Frontal cortex (tissue), 3 donors: ENCODE measurements at regions not wholly inside any gene's neighbourhood (a gene's known extent, or its start where the extent isn't known, plus 50 kb on each side); places are given as distances from the start of the nearest gene placed in this dataset.

Source experiments
- DNase-seq, 2 donors: peaks; one replicate each; pipeline ENCODE4 v3.0.0; 2012; ENCODE audit warnings: low spot score in 2 of 2
- FAIRE-seq: peaks from 2 replicates; lab custom pipeline; 2012; peaks lifted over from hg19 to GRCh38; lab: Jason Lieb, UNC
- donor health status: control.
- donor health status: control.
- donor health status: control.

DNA sequence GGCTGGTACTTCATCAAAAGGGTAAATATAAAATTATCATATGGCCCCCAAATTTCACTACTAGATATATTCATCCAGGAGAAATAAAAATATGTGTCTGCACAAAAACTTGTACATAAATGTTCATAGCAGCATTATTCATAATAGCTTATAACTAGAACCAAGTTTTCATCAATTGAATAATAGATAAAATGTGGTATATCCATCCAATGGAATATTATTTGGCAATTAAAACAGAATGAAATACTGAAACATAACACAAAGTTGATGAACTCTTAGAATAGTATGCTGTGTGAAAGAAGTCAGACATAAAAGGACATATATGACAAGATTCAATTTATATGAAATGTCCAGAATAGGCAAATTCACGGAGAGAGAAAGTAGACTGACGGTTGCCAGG, 389.3 kb upstream of the ADAMTS9 start:
- FAIRE-seq (no peak), DNase-seq (no peak)

GRCh38 chr3:65070968-65071367, 383.2 kb upstream of the ADAMTS9 start:
- FAIRE-seq (no peak), DNase-seq (no peak)

DNA sequence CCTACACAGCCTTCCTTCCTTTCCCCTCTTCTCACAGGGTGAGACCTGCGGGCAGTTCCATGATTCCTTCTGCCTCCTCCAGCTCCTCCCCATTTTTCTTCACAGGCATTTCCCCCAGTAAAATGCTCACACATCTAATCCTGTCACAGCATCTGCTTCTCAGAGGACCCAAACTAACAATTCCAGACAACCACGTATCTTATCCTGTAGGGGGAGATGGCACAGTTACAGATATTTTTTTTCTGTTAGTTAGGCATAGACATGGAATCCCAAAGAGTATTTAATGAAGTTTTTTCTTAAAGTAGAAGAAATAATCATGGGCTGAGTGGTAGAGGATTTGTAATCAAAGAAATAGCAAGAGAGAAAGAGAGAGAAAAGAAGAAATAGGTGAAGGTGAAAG, 373.1 kb upstream of the ADAMTS9 start:
- FAIRE-seq (no peak), DNase-seq (no peak)

- DNase-seq (no peak), FAIRE-seq (no peak)
Measured at GRCh38 chr3:65052101-65052500, 364.3 kb upstream of the ADAMTS9 start.

GRCh38 chr3:65048151-65048550, 360.4 kb upstream of the ADAMTS9 start:
- no peak for FAIRE-seq
- DNase-seq = no peak

DNA sequence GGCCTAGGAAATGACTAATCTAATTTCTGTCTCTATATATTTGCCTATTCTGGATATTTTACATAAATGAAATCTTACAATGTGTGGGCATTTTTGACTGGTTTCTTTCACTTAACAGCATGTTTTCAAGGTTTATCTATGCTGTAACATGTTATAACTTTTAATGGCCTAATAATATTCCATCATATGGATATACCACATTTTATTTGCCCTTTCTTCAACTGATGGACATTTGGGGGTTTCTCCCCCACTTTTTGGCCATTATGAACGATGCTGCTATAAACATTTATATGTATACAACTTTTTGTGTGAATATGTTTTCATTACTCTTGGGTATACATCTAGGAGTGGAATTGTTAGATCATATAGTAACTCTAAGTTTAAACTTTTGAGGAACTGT, 357.3 kb upstream of the ADAMTS9 start:
- DNase-seq = no peak
- FAIRE-seq = no peak

DNA sequence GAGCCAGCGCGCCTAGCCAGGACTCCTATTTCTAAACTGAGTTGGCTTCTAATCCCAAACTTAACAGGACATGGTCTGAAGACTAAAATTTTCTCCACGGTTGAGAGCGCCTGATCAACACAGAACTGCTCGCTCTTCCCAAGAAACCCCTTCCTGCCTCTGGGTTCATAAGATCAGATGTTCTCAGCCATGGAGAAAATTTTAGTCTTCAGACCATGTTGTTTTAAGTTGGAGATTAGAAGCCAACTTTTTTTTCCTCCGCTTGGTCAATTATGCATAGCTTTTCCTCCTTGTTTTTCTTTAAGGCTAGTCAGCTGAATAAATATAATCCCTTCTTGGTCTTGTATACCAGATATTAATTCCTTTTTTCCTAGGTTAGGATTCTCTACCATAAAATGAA, 356.6 kb upstream of the ADAMTS9 start:
- FAIRE-seq (no peak), DNase-seq (no peak)

DNA sequence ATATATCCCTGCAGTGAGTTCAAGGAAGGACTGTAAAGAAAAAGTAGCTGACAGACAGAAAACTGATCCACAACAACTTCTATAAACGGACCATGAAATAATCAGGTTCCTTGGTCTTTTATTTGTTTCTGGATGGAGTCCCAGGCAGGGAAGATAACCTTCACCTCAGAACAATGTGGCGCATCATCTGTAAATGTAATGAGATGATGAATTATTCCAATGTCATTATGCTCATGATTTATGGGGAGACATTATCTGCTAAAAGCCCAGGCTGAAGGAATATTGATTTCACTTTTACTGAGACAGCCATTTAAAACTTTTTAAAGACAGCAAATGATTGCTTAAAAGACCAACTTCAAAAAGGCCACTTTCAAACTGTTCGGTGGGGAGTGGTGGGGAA, 354.9 kb upstream of the ADAMTS9 start:
- DNase-seq = no peak
- no peak for FAIRE-seq

DNA sequence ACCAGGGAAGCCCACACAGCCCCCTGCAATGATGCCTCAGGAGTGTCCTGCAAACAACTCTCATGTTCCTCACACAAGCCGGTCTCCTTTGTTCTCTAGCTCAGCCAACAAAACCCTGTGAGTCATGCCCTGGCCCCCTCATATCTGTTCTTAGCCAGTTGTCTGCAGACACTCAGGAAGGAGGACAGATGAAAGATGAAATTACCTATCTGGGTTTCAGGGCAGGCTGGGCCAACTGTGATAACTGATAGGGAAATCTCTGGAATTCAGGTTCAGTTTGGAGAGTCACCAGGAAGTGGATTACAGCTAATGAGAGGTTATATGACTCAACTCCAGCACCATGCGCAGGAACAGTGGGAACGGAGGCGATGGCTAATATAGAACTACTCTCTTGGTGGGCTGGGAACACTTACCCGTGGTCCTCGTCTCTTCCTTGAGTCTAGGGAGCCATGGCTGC, 352.0 kb upstream of the ADAMTS9 start:
- DNase-seq (no peak), FAIRE-seq (no peak)

DNA sequence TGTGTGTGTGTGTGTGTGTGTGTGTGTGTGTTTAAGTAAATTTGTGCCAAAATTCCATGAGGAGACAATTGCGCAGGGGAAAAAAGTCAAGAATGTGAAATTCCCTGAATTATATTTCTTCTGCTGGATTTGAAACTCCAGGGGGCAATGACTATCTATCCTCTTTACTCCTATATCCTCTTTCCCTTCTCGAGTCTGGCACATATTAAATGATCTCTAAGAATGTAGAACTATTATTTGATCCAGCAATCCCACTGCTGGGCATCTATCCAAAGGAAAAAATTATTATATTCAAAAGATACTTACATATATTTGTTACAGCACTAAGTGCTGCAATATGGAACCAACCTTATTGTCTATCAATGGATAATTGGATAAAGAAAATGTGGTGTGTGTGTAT, 350.1 kb upstream of the ADAMTS9 start:
- no peak for FAIRE-seq
- DNase-seq = no peak

GRCh38 chr3:65035246-65035645, 347.4 kb upstream of the ADAMTS9 start:
- FAIRE-seq (no peak), DNase-seq (no peak)

DNA sequence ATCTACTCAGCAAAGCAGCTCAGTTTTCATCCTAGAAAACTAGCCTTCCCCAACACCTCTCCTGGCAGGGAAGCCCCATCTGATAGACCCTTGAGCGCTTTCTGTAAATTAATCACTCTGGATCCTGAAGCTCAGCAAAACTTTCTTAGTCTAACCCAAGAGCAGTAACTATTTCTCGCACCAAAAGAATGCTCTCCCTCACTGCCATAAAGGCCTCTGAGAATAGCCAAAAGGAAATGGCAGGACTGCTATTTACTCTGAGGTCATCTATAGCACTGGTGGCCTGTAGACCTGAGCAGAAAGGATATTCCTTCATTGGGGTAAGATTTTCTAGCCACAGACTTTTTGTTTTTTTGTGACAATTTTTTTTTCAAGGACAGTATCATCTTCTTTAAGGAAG, 345.8 kb upstream of the ADAMTS9 start:
- no peak for DNase-seq
- FAIRE-seq = no peak

DNA sequence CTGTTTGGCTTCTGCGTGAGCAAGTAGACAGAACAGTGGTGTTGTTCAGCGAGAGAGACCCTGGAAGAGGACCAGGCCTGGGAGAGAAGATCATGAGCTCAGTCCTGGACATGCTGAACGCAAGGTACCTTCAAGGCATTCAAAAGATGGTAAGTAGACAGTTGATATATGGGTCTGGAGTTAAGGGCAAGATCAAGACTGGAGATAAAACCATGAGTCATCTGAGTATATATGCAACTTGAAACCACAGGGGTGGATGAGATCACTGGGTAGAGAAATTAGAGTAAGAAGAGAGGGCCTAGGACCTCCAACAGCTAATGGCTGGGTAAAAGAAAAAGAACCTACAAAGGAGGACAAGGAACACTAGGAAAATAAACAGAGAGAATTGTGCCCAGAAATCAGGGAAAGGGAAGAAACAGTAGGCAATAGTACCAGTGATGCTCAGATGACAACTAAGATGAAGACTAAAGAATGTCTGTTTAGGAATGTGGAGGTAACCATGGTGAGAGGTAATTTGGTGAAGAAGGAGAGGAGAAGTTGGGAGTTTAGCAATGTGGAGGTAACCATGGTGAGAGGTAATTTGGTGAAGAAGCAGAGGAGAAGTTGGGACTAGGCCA, 343.2 kb upstream of the ADAMTS9 start:
- DNase-seq = no peak
- FAIRE-seq = no peak

DNA sequence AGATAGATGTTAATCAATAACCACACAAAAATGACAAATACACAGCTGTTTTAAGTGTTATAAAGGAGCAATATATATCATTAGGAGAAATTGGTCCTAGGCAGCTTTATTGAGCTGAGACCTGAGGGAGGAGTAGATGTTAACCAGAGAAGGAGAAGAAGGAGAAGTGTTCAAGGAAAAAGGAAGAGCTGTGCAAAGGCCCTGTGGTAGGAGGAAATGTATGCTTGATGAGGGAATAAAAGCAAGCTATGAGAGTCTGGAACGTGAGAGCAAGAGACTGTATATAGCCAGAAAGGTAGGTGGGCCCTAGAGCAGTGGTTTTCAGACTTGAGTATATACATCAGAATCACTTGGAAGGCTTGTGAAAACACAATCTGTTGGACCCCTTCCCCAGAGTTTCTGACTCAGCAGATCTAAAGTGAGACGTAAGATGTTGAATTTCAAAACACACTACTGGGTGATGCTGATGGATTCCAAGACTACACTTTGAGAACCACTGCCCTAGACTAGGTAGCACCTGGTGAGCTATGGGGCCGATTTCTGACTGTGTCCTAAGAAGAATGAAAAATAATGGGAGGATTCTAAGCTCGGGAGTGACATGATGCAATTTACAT, 342.3 kb upstream of the ADAMTS9 start:
- FAIRE-seq = no peak
- DNase-seq = no peak

DNA sequence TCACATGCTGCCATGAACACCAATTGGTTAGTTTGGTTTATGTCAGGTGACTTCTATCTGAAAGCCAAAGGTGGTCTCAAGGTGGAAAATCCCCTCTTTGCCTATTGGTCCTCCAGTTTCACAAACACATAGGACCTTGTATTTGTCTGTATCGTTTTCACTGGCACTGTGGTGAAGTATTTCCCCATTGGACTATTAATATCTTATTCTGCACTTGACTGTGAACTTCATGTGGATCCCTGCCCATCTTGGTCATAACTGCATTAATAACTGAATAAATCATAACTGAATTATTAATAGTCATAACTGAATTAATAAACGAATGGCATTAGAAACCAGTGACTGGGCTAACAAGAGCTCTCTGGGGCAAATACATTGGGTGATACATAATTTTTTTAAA, 341.3 kb upstream of the ADAMTS9 start:
- FAIRE-seq (no peak), DNase-seq (no peak)

DNA sequence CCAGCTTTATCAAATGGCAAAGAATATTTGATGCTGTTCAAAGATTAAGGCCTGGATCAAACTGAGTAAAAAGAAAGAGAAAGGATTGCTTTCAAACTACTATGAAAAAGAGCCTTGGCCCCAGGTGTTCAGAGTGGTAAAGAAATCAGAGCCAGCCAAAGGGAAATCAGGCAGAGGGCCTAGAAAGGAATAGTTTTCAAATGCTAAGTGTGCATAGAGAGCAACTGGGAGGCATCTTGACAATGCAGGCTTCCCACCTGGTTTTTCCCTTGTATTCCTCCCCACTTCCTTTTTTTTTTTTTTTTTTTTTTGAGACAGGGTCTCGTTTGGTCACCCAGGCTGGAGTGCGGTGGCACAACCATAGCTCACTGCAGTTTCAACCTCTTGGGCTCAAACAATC, 340.2 kb upstream of the ADAMTS9 start:
- FAIRE-seq = no peak
- no peak for DNase-seq

DNA sequence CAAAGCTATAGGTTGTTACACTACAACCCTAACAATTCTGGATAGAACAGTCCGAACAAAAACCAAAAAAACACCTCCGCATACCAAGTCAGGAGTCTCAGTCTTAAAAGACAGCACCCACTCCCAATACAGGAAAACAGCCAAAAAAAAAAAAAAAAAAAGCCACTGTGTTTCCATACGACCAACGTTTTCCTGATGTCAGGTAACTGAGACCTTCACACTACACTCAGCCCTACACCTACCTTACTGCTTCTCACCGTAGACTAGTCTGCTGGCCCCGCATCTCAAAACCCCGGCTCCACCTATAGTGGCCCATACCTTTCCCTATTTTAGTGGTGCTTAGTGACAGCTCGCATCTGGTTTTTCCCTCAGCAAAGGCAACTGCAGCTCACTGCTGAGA, 339.5 kb upstream of the ADAMTS9 start:
- no peak for FAIRE-seq
- DNase-seq = no peak

DNA sequence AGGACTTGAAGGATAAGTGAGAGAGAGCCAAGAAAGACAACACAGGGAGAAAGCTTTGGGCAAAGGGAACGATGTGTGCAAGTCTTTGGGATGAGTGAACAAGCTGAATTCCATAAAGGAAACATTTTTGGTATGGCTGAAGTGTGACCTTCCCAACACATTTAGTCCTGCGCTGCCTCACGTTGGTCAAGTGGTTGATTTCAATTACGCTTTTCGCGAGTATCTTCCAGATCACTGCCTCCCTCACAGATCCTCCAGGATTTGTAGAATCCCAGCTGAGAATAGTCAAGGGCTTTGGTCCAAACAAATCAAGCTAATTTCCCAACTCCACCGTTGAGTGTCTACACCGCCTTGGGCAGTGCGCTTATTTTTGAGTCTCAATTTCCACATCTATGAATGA, 338.4 kb upstream of the ADAMTS9 start:
- FAIRE-seq (no peak), DNase-seq (no peak)

- DNase-seq (no peak), FAIRE-seq (no peak)
Measured at GRCh38 chr3:65024148-65024547, 336.3 kb upstream of the ADAMTS9 start.

DNA sequence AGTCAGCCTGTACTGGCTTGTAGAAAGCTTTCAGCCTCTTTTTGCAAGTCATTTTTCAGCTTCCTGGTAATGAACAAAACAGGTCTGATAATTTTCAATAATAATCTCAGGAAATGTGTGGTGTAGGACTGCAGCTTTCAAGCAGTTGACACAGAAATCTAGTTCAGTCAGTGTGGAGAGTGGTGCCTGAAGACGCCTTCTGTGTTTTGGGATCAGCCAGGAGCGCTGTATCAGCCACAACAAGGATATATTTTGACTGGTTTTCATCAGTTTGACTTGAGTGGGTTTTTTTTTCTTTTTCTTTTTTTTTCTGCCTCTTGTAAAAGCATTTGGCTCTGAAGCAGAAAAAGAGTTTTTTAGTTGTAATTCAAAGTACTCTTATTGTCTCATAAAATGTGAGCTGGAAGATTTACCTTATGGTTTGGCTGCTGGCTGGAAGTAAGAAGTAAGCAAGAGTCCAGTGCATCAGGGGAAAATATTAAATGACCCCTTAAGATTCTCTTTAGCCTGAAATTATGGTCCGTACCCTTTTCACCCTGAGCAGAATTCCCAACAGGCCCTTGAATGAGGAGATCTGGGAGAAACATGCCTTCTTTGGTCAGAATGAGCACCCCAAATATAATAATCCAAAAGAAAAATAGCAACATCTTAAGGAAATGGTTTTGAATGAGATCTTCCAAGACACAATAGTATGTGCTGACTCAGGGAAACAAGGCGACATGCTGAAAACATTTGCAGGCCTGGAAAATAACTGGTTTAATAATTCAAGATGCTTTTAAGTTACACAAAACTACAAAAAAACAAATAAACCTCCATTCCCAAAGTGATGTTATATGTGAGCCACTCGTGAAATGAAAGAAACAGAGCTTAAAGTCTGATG, 332.7 kb upstream of the ADAMTS9 start:
- FAIRE-seq = no peak
- DNase-seq = no peak

DNA sequence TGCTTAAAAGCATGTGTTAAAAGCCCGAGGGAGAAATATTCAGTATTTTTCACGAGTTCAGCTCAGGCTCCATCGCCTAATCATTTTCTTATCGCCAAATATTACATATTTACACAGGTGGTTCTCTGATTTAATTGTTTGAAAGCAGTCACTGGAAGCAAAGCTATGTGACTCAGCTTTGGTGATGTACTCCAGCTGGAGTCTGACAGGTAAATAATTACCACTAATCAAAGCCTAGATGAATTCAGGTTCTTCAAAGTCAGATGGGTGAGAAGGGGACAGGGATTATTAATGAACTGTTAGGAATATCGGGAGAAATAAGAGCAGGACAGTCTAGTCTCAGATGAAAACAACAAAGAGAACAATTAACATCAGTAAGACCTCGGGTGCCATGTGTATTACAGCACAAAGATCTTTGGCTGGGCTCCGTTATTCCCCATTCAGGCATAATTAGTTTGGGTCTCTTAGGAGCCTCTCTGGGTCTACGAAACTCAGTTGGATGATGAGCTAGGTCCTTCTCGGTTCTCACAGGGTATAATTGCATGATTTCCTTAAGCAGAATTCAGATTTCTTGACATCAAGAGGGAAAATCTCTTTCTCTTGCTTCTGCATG, 331.7 kb upstream of the ADAMTS9 start:
- FAIRE-seq (no peak), DNase-seq (no peak)
